Neural progenitor cell (in vitro differentiated cells): ENCODE measurements at regions not wholly inside any gene's neighbourhood (a gene's known extent, or its start where the extent isn't known, plus 50 kb on each side); places are given as distances from the start of the nearest gene placed in this dataset.

ENCODE experiments used
- DNase-seq: peaks from one replicate; pipeline ENCODE4 v3.0.0-alpha.2; 2016; ENCODE audit warnings: low spot score
- H2AFZ ChIP-seq: fragments of 200-600 bp; sonication (generic); replicated peaks from 2 replicates; pipeline ENCODE4 v1.6.1; 2016; ENCODE audit warnings: antibody characterized with exemption
- H3F3A ChIP-seq: fragments of 200-600 bp; sonication (generic); 2 replicates; pipeline ENCODE4 v1.6.1; 2016; ENCODE audit warnings: antibody characterized with exemption, low read depth
- H3K27ac ChIP-seq: fragments of 200-600 bp; sonication (generic); 2 replicates; pipeline ENCODE4 v1.5.1; 2016; ENCODE audit warnings: mild to moderate bottlenecking
- H3K27me3 ChIP-seq: fragments of 200-600 bp; sonication (generic); 2 replicates; pipeline ENCODE4 v1.6.1; 2016; ENCODE audit warnings: mild to moderate bottlenecking, moderate library complexity
- H3K36me3 ChIP-seq: fragments of 200-600 bp; sonication (generic); 2 replicates; pipeline ENCODE4 v1.5.1; 2016
- H3K4me1 ChIP-seq: fragments of 200-600 bp; sonication (generic); 2 replicates; pipeline ENCODE4 v1.6.1; 2016; ENCODE audit warnings: mixed run types
- H3K4me2 ChIP-seq: fragments of 200-600 bp; sonication (generic); 2 replicates; pipeline ENCODE4 v1.6.1; 2016
- H3K4me3 ChIP-seq: fragments of 200-600 bp; sonication (generic); 2 replicates; pipeline ENCODE4 v1.5.1; 2016
- H3K79me2 ChIP-seq: fragments of 200-600 bp; sonication (generic); 2 replicates; pipeline ENCODE4 v1.6.1; 2016; ENCODE audit warnings: low read depth
- H3K9ac ChIP-seq: fragments of 200-600 bp; sonication (generic); 2 replicates; pipeline ENCODE4 v1.6.1; 2016
- H3K9me3 ChIP-seq: fragments of 200-600 bp; sonication (generic); 2 replicates; pipeline ENCODE4 v1.5.1; 2016; ENCODE audit warnings: low read depth
- H4K20me1 ChIP-seq: fragments of 200-600 bp; sonication (generic); 2 replicates; pipeline ENCODE4 v1.6.1; 2016; ENCODE audit warnings: low read depth
- H3K27ac Mint-ChIP-seq: 3 replicates; pipeline ENCODE4 v1.8.0; 2021; ENCODE audit warnings: mixed read lengths
- H3K27me3 Mint-ChIP-seq: 2 replicates; pipeline ENCODE4 v1.8.0; 2022; ENCODE audit warnings: low read depth, mild to moderate bottlenecking, inconsistent platforms, moderate library complexity, mixed read lengths; ENCODE audit not compliant: insufficient read depth
- H3K36me3 Mint-ChIP-seq: 3 replicates; pipeline ENCODE4 v1.8.0; 2021; ENCODE audit warnings: mixed read lengths
- H3K4me1 Mint-ChIP-seq: 3 replicates; pipeline ENCODE4 v1.8.0; 2021; ENCODE audit warnings: mixed read lengths
- H3K4me3 Mint-ChIP-seq: 3 replicates; pipeline ENCODE4 v1.8.0; 2021; ENCODE audit warnings: mild to moderate bottlenecking, moderate library complexity, mixed read lengths
- H3K9me3 Mint-ChIP-seq: 3 replicates; pipeline ENCODE4 v1.8.0; 2020; ENCODE audit warnings: mixed read lengths
- CTCF ChIP-seq: fragments of 200-600 bp; sonication (generic); IDR thresholded peaks from 2 replicates; pipeline ENCODE4 v1.5.1; 2017; ENCODE audit warnings: antibody characterized with exemption, mild to moderate bottlenecking
- EZH2 ChIP-seq: fragments of 200-600 bp; sonication (generic); IDR thresholded peaks from 2 replicates; pipeline ENCODE4 v1.6.1; 2017; ENCODE audit warnings: antibody characterized with exemption, mild to moderate bottlenecking, moderate library complexity
- EZH2phosphoT487 ChIP-seq: fragments of 200-600 bp; sonication (generic); IDR thresholded peaks from 2 replicates; pipeline ENCODE4 v1.6.1; 2017; ENCODE audit warnings: antibody characterized with exemption

GRCh38 chr16:20249211-20249610 lies 78.1 kb downstream of the GP2 start:
- Histone ChIP-seq H3K9me3 (no peaks in the 10 kb centered on the region), H3K27me3 (no peaks in the 10 kb centered on the region), H3K9ac (no peak overlapping the region), H3K36me3 (no peaks in the 10 kb centered on the region), H3K4me2 (no peak overlapping the region), H4K20me1 (no peaks in the 10 kb centered on the region), H2AFZ (no peak overlapping the region), H3K4me1 (no peaks in the 10 kb centered on the region), H3K27ac (no peak overlapping the region), H3K4me3 (no peak overlapping the region), H3K79me2 (no peaks in the 10 kb centered on the region), H3F3A (no peaks in the 10 kb centered on the region)
- H3K27ac Mint-ChIP-seq = no peak overlapping the region
- no peaks in the 10 kb centered on the region for H3K27me3 Mint-ChIP-seq
- peaks cover 2% of the 10 kb centered on the region for H3K4me1 Mint-ChIP-seq
- no peaks in the 10 kb centered on the region for H3K9me3 Mint-ChIP-seq
- H3K36me3 Mint-ChIP-seq = no peaks in the 10 kb centered on the region
- no peak for DNase-seq
- H3K4me3 Mint-ChIP-seq = no peak overlapping the region
- TF ChIP-seq CTCF (no peak), EZH2phosphoT487 (no peak), EZH2 (no peak)

GRCh38 chr16:20247076-20247475 lies 80.2 kb downstream of the GP2 start:
- H3K27ac ChIP-seq = no peak overlapping the region
- no peak overlapping the region for H3K4me3 Mint-ChIP-seq
- H3K79me2 ChIP-seq = no peaks in the 10 kb centered on the region
- no peak overlapping the region for H3K4me2 ChIP-seq
- peaks cover 14% of the 10 kb centered on the region for H3K4me1 ChIP-seq
- DNase-seq = no peak
- H2AFZ ChIP-seq = no peak overlapping the region
- H3K27me3 ChIP-seq = no peaks in the 10 kb centered on the region
- no peaks in the 10 kb centered on the region for H3F3A ChIP-seq
- H3K4me3 ChIP-seq = no peak overlapping the region
- H3K9me3 ChIP-seq = no peaks in the 10 kb centered on the region
- H4K20me1 ChIP-seq = no peaks in the 10 kb centered on the region
- TF ChIP-seq EZH2 (no peak), CTCF (no peak), EZH2phosphoT487 (no peak)
- peaks cover 10% of the 10 kb centered on the region for H3K4me1 Mint-ChIP-seq
- peaks cover 2% of the 10 kb centered on the region for H3K27me3 Mint-ChIP-seq
- no peaks in the 10 kb centered on the region for H3K9me3 Mint-ChIP-seq
- H3K27ac Mint-ChIP-seq = no peak overlapping the region
- no peaks in the 10 kb centered on the region for H3K36me3 Mint-ChIP-seq
- no peaks in the 10 kb centered on the region for H3K36me3 ChIP-seq
- no peak overlapping the region for H3K9ac ChIP-seq

GRCh38 chr16:20243731-20244281 lies 83.5 kb downstream of the GP2 start:
- H3K27ac Mint-ChIP-seq = no peak overlapping the region

More at GRCh38 chr16:20243731-20244281, 83.5 kb downstream of the GP2 start:
- Mint-ChIP-seq H3K36me3 (no peaks in the 10 kb centered on the region), H3K27me3 (peaks cover 2% of the 10 kb centered on the region), H3K4me1 (peaks cover 10% of the 10 kb centered on the region), H3K9me3 (no peaks in the 10 kb centered on the region), H3K4me3 (no peak overlapping the region)
- Histone ChIP-seq H2AFZ (no peak overlapping the region), H3K27ac (no peak overlapping the region), H3K4me2 (no peak overlapping the region), H3K79me2 (no peaks in the 10 kb centered on the region), H3K27me3 (no peaks in the 10 kb centered on the region), H4K20me1 (no peaks in the 10 kb centered on the region), H3K36me3 (no peaks in the 10 kb centered on the region), H3K9ac (no peak overlapping the region), H3F3A (no peaks in the 10 kb centered on the region), H3K4me1 (peaks cover 14% of the 10 kb centered on the region), H3K9me3 (no peaks in the 10 kb centered on the region), H3K4me3 (no peak overlapping the region)
- no peak for DNase-seq
- TF ChIP-seq CTCF = no peak
- no peak for TF ChIP-seq EZH2phosphoT487
- no peak for TF ChIP-seq EZH2
